NCI-H1436 treated with DMSO at 0.1 percent for 48 hours (cell line): ENCODE measurements at regions not wholly inside any gene's neighbourhood (a gene's known extent, or its start where the extent isn't known, plus 50 kb on each side); places are given as distances from the start of the nearest gene placed in this dataset.
A peak's percentile ranks its signal among the peaks of the same experiment; 100 is the strongest.

ENCODE experiments used
- DNase-seq: peaks from one replicate; lab custom pipeline; 2025; lab: John Stamatoyannopoulos, UW

DNA sequence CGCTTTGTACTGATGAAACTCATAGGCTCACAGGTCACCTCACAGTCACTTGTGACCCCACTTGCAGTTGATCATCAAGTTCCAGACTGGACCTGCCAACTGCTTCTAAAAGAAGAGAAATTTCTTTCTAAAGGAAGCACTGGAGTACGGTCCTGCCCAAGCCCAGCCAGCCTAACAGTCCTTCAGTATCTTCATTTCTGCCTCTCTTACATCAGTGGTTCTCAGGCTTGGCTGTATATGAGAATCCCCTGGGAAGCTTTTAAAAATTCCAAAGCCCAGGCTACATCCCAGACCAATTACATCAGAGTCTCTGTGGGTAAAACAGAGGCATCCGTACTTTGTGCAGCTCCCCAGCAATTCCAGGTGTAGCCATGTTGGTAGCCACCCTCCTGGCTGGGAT, 282.1 kb downstream of the NFIB start:
- no peak for DNase-seq

DNA sequence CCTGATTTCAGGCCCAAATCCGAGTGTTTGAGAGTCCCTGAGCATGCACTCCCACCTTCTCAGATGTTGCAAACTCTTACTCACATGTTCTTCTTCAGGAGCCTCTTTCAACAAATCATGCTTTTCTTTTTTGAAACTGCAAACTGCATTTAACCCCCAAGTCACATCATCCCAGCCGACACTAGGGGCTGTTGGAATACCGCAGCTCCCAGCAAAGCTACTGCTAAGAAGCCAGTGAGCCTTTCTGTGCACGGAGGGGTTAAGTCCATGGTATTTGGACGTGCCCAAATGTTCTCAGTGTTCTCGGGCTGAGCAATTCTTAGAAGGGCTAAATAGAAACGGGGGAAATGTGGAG, 282.9 kb downstream of the NFIB start:
- DNase-seq, result no peak

DNA sequence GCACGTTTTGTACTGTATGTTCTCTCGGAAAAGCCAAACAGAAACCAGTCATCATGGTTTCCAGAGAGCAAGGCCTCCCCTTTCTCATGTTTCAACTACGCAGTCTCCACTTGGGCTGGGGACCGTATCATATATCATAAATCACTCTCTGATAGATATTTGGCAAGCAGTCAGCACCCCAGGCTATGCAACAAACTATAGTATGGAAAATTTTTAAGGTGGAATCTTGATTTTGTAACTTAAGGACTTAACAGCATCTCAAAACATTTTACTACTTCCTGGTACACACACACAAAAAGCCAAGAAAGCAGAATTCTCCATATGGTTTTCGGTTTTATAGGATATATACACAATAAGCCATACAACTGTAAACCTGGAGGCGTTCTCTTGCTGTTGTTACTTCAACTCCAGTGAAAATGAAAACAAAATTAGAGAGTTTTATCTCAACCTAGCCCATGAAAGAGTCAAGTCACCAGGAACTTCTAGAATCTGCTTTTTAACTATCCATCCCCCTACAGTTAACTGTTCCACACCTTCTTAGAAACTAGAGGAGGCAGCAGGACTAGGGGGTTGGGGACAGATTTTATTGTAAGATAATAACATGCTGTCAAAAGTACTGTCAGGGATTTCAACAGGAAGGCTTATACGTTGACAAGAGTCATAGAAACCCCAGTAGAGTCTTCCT, 283.4 kb downstream of the NFIB start:
- DNase-seq, result peak; percentile 65

DNA sequence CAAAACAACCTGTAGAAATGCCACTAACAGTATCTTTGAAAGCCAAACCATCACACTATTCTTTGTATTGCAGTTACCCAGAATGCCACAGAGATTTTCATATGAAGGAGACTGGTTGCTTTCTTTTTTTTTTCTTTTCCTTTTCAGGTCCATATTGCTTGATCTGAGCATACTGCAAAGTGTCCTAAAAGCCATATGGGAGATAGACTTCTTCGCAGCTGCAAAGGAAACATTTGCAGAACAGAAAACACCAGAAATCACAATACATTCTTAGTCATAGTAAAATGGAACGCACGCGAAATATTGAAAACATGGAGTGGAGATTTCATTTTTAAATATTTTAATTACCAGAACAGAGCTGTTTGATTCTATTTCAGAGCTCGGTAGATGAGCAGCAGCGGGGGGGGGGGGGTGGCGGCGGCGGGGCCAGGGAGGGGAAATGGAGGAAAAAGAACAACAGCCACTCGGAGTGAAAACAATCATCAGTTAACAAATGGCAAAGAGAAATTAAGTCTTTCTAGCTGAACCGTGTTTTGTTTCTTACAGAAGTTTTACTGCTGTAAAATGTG, 284.1 kb downstream of the NFIB start:
- no peak for DNase-seq

DNA sequence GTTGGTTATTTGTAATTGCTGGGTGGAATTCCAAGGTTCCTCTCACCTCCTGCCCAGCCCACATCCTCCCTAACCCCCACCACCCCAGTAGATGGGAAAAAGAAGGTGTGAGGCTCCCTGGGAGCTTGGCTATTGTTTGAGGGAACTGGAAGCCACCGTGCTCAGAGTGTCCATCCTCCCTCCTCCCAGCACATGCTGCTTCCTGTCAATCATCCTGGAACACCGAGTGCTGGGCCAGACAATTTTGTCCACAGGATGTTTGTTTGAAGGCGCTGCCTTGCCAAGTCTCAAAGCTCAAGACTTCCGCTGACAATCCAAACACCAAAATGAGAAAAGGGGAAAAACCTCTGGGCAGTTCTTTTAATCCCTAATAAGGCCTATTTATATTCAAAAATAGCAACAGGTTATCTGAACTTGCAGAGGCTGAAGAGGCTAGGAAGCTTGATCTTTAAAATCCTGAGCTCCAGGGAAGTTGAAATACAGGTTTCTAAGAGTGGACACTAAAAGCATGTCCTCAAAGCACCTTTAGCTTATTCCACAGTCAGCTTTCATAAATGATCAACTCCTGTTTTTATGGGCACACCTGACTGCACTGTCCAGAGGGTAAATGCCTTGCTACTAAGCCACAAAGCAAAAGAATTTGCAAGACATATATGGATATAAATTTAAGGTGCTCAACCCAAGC, 286.7 kb downstream of the NFIB start:
- DNase-seq, result no peak

DNA sequence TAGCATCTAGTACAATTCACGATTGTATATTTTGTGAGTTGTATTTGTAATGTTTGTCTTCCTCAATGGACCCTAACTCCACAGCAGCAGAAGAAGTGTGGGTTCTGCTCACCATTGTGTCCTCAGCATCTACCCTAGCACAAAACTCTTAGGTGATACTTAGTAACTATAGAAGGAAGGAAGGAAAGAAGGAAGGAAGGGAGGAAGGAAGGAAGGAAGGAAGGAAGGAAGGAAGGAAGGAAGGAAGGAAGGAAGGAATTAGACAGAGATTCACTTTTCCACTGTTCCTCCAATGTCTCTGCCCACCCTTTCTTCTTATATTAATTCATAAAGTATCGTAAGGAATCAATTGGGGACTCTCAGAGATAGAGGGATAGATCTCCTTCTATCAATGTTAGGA, 288.2 kb downstream of the NFIB start:
- DNase-seq, result no peak

DNA sequence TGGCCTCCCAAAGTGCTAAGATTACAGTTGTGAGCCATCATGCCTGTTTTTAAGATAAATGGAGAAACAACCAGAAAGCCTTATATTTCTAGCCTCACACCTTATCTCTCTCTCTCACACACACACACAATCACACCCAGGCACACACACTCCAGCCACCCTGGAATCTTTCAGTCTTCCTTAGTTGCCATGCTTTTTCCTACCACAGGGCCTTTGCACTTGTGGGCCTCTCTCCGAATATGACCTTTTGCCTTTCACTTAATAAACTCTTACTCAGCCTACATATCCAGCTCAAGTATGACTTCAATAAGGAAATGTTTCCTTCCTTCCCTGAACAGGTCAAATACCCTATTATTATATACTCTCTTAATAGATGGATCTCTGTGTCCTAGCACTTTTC, 290.7 kb downstream of the NFIB start:
- DNase-seq, result no peak

DNA sequence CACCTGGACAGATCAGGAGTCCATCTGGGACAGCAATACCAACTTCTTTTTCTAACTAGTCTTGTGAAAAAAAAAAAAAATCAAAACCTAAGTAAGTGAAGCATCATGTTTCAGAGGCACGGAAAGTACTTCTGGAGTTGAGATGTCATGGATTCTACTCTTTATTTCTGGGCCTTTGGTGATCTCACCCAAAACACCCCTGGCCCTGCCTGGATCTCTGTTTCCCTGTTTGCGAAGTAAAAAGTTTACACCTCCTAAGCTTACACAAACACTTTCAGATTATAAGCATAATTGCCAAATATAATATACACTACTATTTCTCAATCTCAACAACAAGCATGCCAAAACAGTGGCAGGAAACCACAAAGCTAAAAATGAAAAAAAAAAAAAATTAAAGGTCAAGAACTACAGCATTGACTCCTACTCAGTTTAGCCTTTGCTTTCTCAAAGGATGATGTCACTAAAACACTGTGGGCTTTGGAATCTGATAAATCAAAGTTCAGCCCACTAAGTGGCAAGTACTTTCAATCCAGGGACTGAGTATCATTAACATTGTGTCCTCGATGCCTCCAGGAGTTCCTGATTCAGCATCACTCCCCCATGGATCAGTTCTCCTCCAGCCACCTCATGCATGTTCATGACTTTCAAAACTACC, 291.9 kb downstream of the NFIB start:
- no peak for DNase-seq

DNA sequence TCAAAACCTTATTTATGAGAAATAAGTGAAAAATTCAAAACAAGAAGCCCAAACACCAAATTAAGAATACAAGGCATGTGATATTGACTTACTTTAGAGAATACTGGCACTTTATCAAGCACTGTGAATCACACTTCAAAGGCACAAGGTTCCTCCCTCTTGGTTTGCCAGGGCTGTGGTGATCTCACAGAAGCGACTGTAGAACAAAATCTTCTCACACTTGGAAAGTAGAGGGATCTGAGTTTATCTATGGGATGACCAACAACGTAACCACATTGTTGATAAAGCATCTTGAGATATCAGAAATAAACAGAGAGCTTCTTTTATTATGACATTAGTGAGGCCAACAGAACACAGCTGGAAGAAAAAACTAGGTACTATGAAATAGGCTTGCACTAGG, 295.9 kb downstream of the NFIB start:
- no peak for DNase-seq

DNA sequence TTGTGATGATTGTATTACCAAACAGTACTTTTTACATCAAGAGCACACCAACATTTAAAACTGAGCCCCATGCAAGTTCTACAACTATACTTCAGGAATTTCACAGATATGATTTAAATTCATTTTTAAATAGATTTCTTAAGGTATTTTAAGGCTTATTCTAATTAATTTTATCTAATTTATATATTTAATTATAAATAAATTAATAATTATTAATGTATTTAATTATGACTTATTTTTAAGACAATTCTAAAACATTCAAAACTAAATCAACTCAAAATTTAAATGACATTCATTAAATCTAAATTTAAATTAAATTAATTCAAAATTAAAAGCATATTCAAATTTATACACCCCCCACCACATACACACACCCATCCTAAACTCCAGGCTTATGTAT, 299.2 kb downstream of the NFIB start:
- DNase-seq, result no peak

DNA sequence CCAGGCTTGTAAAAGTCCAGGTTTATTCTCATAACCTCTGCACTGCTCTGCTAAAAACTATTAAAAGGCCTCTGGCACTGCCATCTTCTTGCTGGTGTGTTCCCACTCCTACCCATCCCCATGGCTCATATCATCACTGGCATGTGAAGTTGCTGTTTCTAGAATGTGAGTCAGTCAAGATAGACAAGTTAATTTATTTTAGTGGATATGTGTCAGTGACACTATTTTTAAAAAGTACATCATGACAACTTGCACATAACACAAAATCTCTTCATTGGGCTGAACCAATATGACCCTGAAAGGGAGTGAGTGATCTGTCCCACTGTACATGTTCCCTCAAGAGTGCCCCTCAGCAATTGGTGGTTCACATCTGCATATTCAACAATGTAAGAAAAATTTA, 299.7 kb downstream of the NFIB start:
- DNase-seq, result no peak

DNA sequence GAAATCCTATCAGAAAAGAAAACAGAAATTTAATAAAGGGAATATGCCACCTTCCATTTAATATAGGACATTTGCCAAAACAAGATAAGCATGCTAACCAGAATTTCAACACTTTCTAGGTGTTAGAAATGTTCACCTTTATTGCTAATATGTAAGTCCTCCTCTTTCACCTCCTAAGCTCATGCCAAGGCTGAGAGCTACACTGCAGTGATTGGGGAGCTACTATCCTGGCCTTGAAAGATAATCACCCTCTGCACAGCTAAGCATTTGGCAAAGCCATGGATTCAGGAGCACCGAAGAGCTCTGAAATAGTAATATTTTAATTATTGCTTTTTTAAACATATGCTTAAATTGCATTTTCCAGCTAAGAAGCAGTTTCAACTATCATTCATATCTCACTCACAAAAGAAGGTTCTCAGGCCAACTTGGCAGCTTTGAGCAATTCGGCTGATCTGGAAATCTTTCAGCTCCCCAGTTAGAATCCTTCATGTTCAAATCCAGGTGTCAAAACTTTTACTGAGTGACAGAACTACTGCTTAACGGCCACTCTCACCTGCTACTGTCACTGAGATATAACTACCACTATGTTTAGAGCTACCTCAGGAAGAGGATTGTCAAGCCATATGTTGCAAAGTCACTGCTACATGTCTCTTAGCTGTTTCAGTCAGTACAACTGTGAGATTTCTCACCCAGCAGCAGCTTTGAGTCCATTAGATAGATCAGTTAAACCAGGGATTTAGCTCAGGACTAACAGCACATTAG, 302.0 kb downstream of the NFIB start:
- no peak for DNase-seq

DNA sequence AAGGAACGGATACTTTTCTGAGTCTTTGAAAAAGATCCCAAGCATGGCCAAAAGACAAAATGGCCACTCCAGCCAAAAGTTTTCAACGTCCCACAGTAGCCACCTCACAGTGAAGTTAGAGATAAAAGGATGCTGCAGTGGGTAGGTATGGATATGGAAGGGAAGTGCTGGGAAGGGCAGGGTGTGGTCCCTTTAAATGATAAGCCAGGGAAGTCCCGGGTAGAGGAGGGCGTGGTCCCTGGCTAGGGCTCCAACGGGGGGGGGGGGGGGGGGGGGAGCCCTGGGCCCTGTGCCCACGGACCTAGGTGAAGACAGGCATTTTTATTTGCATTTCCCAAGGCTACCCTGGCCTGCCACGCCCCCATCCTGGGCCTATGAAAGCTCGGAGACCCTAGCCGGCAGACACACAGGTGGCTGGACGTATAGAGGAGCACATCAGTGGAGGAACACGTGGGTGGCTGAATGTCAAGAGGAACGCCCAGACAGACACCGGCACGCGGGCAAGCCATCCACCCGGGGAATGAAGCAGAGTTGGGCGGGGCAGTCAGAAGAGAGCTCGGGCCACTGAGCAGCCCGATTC, 306.7 kb downstream of the NFIB start:
- DNase-seq, result no peak

DNA sequence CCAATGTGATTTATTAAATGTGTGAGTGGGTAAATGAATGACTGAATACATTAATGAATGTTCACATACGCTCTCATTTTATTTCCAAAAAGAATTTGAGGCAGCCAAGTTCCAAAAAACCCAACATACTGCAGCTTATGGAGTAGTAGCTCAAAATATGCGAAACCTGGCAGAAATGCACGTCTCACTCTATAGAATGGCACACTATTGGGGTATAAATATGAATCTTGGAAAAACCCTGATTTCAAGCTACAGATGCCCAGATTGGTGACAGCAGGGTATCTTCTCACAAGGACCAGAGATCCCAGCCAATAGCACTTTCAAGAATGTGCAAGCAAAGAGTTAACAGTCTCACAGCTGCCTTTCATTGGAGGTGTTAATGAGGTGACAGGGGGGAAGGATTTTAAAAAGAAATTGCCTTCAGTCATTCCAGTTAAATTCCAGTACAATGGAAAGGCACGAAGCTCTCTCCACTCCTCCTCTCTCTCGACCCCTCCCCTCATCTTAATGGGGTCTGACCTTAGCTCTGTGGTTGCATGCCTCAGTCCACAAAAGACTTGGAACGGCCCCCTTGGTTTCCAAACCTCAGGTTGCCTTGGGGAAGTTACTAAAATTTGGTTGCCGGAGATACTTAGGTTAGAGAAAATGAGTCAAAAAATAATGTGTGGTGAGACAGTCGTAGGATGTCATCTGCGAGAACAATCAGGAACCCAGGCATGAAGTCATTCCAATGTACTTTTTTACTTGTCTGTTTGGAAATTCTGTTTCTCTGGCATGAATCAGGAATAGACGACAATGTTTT, 307.4 kb downstream of the NFIB start:
- DNase-seq, result no peak

DNA sequence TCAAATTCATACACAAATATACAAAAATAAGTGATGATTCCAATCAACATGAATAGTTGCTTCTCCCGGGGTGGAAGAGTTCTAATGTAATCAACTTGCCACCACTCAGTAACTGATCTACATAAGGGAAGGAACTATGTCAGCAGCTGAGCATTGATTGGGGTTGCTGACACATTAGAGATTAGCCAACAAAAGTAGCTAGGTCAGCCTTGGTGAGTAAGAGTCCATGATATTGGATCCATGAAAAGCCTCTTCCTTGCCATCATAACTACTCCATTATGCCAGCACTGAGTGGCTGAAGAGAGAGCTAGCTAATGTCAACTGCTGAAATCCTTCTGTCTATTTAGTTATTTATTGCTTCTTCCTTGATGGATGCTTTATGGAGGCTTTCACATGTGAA, 309.8 kb downstream of the NFIB start:
- DNase-seq, result no peak

DNA sequence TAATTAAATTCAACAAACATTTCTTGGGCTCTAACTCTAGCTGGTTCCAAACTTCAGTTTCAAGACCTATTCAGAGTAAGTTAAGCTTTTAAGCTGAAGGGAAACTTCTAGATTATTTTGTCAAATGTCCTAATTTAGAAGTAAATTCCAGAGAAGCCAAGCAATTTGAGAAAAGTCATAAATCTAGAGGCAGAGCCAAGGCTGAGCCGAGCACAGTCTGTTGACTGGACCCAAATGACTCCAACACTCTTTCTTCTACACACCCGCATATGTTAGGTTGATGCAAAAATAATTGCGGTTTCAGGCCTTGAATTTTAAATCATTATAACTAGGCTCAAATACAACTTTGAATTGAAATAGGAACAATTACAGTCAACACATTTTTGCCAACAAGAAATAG, 319.7 kb downstream of the NFIB start:
- DNase-seq, result no peak

DNA sequence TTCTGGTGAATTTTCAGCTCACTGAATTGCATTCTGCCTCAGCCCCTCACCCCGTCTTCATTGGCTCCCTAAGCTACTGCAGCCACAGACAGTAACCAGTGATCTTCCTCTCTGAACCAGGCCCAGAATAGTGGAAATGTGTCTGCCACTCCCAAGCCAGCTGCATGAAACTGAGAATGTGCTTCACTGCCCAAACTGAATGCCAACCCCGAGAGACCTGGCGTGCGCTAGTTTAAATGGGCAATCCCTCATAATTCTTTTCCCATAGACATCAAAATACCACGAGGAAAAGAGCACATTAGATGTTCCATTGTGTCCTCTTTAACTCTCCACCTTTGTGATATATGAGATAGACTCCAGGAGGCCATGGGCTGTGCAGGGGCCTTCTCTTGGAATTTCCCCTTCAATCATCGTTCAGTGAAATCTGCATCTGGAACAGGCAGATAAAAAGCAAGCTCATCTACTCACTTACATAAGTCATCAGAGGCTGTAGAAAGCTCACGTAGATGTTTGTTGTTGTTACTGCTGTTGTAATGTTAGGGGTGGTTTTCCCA, 320.2 kb downstream of the NFIB start:
- DNase-seq, result no peak

DNA sequence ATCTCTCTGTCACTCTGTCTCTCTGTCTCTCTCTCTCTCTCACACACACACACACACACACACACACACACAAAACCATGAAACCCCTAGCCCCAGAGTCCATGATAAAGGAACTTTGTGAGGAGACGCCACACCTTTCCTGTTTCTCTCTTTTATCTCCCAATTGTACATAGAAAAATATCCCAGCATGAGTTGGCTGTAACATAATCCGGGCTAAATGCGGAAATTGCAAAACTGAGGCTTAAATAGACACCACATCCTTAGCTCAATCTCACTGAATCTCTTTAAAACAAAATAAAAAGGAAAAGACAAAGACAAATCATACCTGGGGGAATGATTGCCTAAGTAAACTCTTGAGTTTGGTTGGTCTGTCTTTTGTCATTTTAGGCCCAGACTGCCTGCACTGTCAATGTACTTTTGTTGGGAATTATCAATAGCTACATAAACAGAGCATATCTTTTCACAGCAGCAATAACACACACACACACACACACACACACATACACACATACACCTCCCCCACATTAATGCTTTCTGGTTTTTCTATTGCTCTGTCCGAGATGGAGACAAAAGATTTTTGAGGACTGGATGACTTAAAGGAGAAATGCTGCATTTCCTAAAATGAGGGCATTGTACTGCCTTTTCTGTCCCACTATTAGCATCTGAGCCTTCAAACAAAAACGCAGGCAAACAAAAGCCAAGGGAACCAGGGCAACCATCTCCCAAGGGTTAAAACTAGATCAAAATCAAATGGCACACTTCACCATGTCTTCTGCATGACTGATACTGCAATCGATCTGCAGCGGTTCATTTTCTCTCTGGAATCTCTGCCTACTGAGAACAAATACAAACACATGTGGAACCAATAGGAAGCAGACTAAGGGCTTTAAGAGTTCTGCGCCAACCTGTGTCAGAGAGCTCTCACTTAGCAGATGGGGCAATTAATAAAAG, 321.5 kb downstream of the NFIB start:
- no peak for DNase-seq

DNA sequence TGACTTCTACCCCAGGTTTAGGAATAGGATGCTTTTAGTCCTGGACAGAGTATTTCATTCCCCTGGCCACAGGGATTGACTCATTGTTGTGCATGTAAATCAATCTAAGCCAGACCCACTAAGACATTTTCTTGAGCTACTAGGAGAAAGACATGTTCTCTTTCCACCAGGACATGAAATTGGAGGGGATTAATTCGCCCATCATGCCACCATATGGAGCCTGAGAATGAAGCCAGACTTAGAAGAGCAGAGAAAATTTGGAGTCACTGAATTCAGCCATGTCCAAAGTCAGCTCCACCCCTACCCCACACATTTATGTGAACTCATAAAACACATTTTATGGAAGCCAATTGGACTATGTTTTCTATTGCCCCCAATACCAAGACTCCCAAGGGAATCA, 322.5 kb downstream of the NFIB start:
- DNase-seq, result no peak

DNA sequence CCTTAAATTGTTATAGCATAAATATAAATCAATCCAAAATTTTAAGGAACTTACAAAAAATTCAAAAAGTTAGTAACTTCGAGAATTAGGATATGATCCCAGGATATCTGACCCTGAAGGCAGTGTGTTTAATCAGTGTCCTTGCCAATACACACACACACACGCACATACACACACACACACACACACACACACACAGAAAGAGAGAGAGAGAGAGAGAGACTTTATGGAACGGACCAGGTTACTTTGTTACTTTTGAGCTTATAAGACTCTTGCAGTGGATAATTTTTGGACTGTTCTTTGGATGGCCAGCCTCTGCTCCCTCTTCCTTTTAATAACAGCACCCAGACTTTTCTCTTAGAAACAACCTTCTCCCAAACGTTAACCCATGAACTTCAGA, 322.9 kb downstream of the NFIB start:
- DNase-seq, result no peak
